T-cell (primary cell): ENCODE measurements at regions not wholly inside any gene's neighbourhood (a gene's known extent, or its start where the extent isn't known, plus 50 kb on each side); places are given as distances from the start of the nearest gene placed in this dataset.

Source experiments
- ATAC-seq, 4 experiments: fragments of 200-7000 bp in 3 of 4; fragments of 150-1000 bp in 1 of 4; cut with Tn5 transposase; replicated peaks in 1 of 4; 1 replicate in 3 of 4; 2 replicates in 1 of 4; pipeline ENCODE4 v1.10.0; 2021; ENCODE audit warnings: moderate library complexity in 3 of 4, mild to moderate bottlenecking in 2 of 4, moderate number of reproducible peaks in 1 of 4
- CTCF ChIA-PET, 2 donors: fragments of 300-600 bp; sonication (Branson Sonifier 250); formaldehyde crosslinking; loops; one replicate each; lab custom pipeline; 2022; ENCODE audit warnings: antibody characterized with exemption in 2 of 2; lab: Charles Lee
- POLR2A ChIA-PET, 2 donors: fragments of 300-600 bp; sonication (Branson Sonifier 250); formaldehyde crosslinking; loops; one replicate each; lab custom pipeline; 2022; ENCODE audit warnings: antibody characterized with exemption in 2 of 2; lab: Charles Lee
- DNase-seq, 35 experiments: peaks; one replicate each; pipeline versions ENCODE4 v3.0.0 to v3.0.0-alpha.2; 2013 to 2023
- H3K27ac ChIP-seq: one replicate; pipeline ENCODE4 v1.5.1; 2013; ENCODE audit warnings: low read length
- H3K27me3 ChIP-seq, 2 experiments: replicated peaks in 1 of 2; 1 replicate in 1 of 2; 2 replicates in 1 of 2; pipeline versions ENCODE4 v1.6.1 to v1.7.0; 2013; ENCODE audit warnings: low read length in 1 of 2, mixed read lengths in 1 of 2; ENCODE audit not compliant: control insufficient read depth in 2 of 2, insufficient read depth in 2 of 2; ENCODE audit errors: extremely low read depth in 1 of 2
- H3K36me3 ChIP-seq, 2 donors: 1 replicate in 1 of 2; 2 replicates in 1 of 2; pipeline versions ENCODE4 v1.6.1 to v1.7.0; 2013; ENCODE audit warnings: low read length in 1 of 2; ENCODE audit not compliant: control insufficient read depth in 2 of 2, insufficient read depth in 1 of 2; ENCODE audit errors: extremely low read depth in 1 of 2
- H3K4me1 ChIP-seq, 2 experiments: 1 replicate in 1 of 2; 2 replicates in 1 of 2; pipeline versions ENCODE4 v1.6.1 to v1.7.0; 2013; ENCODE audit warnings: low read length in 2 of 2, mixed read lengths in 1 of 2; ENCODE audit not compliant: insufficient read depth in 2 of 2, control insufficient read depth in 1 of 2; ENCODE audit errors: extremely low read depth in 1 of 2
- H3K4me3 ChIP-seq, 2 donors: 1 replicate in 1 of 2; 2 replicates in 1 of 2; pipeline versions ENCODE4 v1.5.1 to v1.7.0; 2013; ENCODE audit warnings: mild to moderate bottlenecking in 2 of 2, low read length in 1 of 2, moderate library complexity in 1 of 2; ENCODE audit not compliant: control insufficient read depth in 1 of 2; ENCODE audit errors: extremely low read depth in 1 of 2
- H3K9me3 ChIP-seq: 2 replicates; pipeline ENCODE4 v1.7.0; 2013
- H3K27ac Mint-ChIP-seq, 2 donors: one replicate each; pipeline ENCODE4 v1.8.0; 2020 to 2021; ENCODE audit warnings: mild to moderate bottlenecking in 2 of 2, mixed read lengths in 2 of 2
- H3K27me3 Mint-ChIP-seq, 2 donors: one replicate each; pipeline ENCODE4 v1.8.0; 2021 to 2022; ENCODE audit warnings: mixed read lengths in 2 of 2
- H3K36me3 Mint-ChIP-seq: one replicate; pipeline ENCODE4 v1.8.0; 2021; ENCODE audit warnings: mixed read lengths
- H3K4me1 Mint-ChIP-seq, 3 donors: one replicate each; pipeline ENCODE4 v1.8.0; 2020 to 2022; ENCODE audit warnings: mixed read lengths in 3 of 3, mild to moderate bottlenecking in 1 of 3
- H3K4me3 Mint-ChIP-seq, 3 donors: one replicate each; pipeline ENCODE4 v1.8.0; 2020 to 2022; ENCODE audit warnings: mild to moderate bottlenecking in 3 of 3, mixed read lengths in 3 of 3, moderate library complexity in 3 of 3
- H3K9me3 Mint-ChIP-seq, 3 donors: one replicate each; pipeline ENCODE4 v1.8.0; 2020 to 2022; ENCODE audit warnings: mixed read lengths in 3 of 3
- WGBS: methylation state at CpG from one replicate; pipeline ENCODE4 v1.1.5; 2013; ENCODE audit warnings: missing lambda C conversion rate; ENCODE audit not compliant: insufficient coverage; 5-methylcytosine and 5-hydroxymethylcytosine counted together

- no peak for ATAC-seq
- no peak overlapping the region for H3K27ac Mint-ChIP-seq
- H3K4me1 Mint-ChIP-seq: no peaks in the 10 kb centered on the region
Observed at GRCh38 chr1:201626629-201627275, 87.8 kb downstream of the NAV1 start.

DNA sequence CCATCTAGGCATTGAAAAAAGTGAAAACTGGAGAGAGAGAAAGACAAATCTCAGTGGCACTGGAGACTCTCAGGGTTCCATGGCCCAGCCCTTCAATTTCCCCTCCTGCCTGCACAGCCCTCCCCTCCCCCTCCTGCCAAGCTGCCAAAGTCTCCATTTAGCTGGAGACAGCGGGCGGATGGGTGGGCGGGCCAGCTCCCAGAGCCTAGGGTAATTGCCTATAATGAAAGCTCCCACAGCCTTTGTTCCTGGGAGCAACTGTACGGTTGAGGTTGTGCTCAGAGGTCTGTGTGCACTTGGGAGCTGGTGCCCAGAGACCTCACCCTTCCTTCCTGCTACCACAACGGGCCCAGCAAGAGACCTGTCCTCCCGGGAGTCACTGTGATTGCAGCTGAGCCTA, 89.6 kb downstream of the NAV1 start:
- Mint-ChIP-seq H3K9me3 (no peaks in the 10 kb centered on the region), H3K36me3 (no peaks in the 10 kb centered on the region), H3K27me3 (no peaks in the 10 kb centered on the region), H3K4me1 (no peaks in the 10 kb centered on the region), H3K4me3 (no peak overlapping the region), H3K27ac (no peak overlapping the region)
- no peak for ATAC-seq
- Histone ChIP-seq H3K36me3 (no peaks in the 10 kb centered on the region), H3K27ac (no peak overlapping the region), H3K4me3 (no peak overlapping the region), H3K9me3 (no peaks in the 10 kb centered on the region), H3K27me3 (peaks cover 0 to 8% of the 10 kb centered on the region in 2 experiments), H3K4me1 (no peaks in the 10 kb centered on the region)
- no peak for DNase-seq
- ChIA-PET CTCF (no interaction called here), POLR2A (no interaction called here)
- WGBS: 73% methylated on average over 3 of the region's 6 CpGs

More at GRCh38 chr1:201626629-201627275, 87.8 kb downstream of the NAV1 start:
- Histone ChIP-seq H3K36me3 (no peaks in the 10 kb centered on the region), H3K9me3 (no peaks in the 10 kb centered on the region), H3K27ac (no peak overlapping the region), H3K4me1 (no peaks in the 10 kb centered on the region), H3K27me3 (peaks cover 0 to 6% of the 10 kb centered on the region in 2 experiments), H3K4me3 (no peak overlapping the region)
- no peaks in the 10 kb centered on the region for H3K9me3 Mint-ChIP-seq
- H3K27me3 Mint-ChIP-seq: no peaks in the 10 kb centered on the region
- DNase-seq: no peak
- CTCF ChIA-PET: no interaction called here
- H3K4me3 Mint-ChIP-seq: no peak overlapping the region
- POLR2A ChIA-PET: no interaction called here
- WGBS: 80% methylated on average over 1 of the region's 4 CpGs
- no peaks in the 10 kb centered on the region for H3K36me3 Mint-ChIP-seq

GRCh38 chr1:201630582-201630981, 91.7 kb downstream of the NAV1 start:
- Histone ChIP-seq H3K36me3 (no peaks in the 10 kb centered on the region), H3K27ac (no peak overlapping the region), H3K27me3 (peaks cover 0 to 8% of the 10 kb centered on the region in 2 experiments), H3K9me3 (no peaks in the 10 kb centered on the region), H3K4me3 (no peak overlapping the region), H3K4me1 (no peaks in the 10 kb centered on the region)
- POLR2A ChIA-PET: no interaction called here
- Mint-ChIP-seq H3K4me3 (no peak overlapping the region), H3K27me3 (no peaks in the 10 kb centered on the region), H3K27ac (no peak overlapping the region), H3K4me1 (no peaks in the 10 kb centered on the region), H3K36me3 (no peaks in the 10 kb centered on the region), H3K9me3 (no peaks in the 10 kb centered on the region)
- CTCF ChIA-PET: interaction anchor here in 1 of 2 donors (0.6 kb wide), 1 partner anchor 72 kb away, joined by 4 read pairs; no protein-coding TSS in a partner anchor
- no peak for DNase-seq
- WGBS: 100% methylated on average over 1 of the region's 6 CpGs
- ATAC-seq: no peak

GRCh38 chr1:201631037-201631436, 92.1 kb downstream of the NAV1 start:
- Histone ChIP-seq H3K36me3 (no peaks in the 10 kb centered on the region), H3K9me3 (no peaks in the 10 kb centered on the region), H3K27me3 (peaks cover 0 to 8% of the 10 kb centered on the region in 2 experiments), H3K4me3 (no peak overlapping the region), H3K27ac (no peak overlapping the region), H3K4me1 (no peaks in the 10 kb centered on the region)
- H3K36me3 Mint-ChIP-seq: no peaks in the 10 kb centered on the region
- ChIA-PET CTCF (interaction anchor here in 1 of 2 donors (0.6 kb wide), 1 partner anchor 71 kb away, joined by 4 read pairs; no protein-coding TSS in a partner anchor), POLR2A (no interaction called here)
- no peak overlapping the region for H3K27ac Mint-ChIP-seq
- H3K4me1 Mint-ChIP-seq: no peaks in the 10 kb centered on the region
- ATAC-seq (no peak), DNase-seq (no peak)
- WGBS: 82% methylated on average over 5 of the region's 7 CpGs
- H3K9me3 Mint-ChIP-seq: no peaks in the 10 kb centered on the region
- no peak overlapping the region for H3K4me3 Mint-ChIP-seq
- H3K27me3 Mint-ChIP-seq: no peaks in the 10 kb centered on the region

DNA sequence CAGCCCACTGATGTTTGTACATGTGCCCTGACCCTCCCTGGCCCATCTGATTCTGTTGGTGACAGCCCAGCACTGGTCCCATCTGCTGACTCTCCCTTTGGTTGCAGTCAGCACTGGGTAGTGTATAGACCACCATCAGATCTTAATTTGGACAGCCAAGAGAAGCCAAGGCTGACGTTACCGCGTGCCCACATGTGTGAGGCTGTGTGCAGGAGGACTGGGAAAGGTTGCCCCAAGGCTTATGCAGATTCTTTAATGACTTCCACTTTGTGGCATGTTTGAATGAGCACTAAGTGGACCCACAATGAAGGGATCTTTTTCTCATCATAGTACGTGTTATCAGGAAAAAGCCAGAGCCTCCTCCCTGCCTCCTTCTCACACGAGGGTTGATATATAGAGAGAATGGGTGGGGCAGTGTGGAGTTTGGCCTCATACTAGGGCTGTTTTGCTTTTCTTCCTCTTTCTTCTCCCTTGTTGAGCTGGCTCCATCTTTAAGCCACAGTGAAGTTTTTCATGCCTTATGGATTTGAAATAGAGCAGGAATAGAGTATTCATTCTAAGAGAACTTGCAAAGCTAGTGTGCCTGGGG, 93.5 kb downstream of the NAV1 start:
- Histone ChIP-seq H3K4me3 (no peak overlapping the region), H3K27me3 (peaks cover 0 to 8% of the 10 kb centered on the region in 2 experiments), H3K9me3 (no peaks in the 10 kb centered on the region), H3K27ac (no peak overlapping the region), H3K36me3 (no peaks in the 10 kb centered on the region), H3K4me1 (no peaks in the 10 kb centered on the region)
- POLR2A ChIA-PET: no interaction called here
- Mint-ChIP-seq H3K9me3 (no peaks in the 10 kb centered on the region), H3K27ac (no peak overlapping the region), H3K4me3 (no peak overlapping the region), H3K36me3 (no peaks in the 10 kb centered on the region), H3K4me1 (no peaks in the 10 kb centered on the region), H3K27me3 (no peaks in the 10 kb centered on the region)
- CTCF ChIA-PET: no interaction called here
- DNase-seq (no peak), ATAC-seq (no peak)
- no CpG with 5 or more reads among the region's 5 CpGs for WGBS

DNA sequence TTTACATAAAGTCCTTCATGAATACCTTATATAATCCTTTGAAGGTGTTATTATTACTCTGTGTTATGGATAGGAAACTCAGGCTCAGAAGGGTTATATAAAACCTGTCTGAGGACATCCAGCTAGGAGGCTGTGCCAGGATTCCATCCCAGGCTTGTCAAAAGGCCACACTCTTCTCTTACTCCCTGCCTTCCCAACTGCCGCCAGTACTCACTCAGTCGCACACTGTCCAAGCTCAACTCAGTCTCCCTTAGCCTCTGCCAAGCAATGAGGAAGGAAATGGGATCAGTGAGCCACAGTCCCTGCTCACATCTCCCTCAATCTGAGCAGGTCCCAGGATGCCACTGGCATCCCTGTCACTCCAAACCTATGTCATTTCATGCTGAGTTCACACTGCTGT, 94.4 kb downstream of the NAV1 start:
- no peaks in the 10 kb centered on the region for H3K9me3 ChIP-seq
- H3K4me3 Mint-ChIP-seq: no peak overlapping the region

More for the DNA sequence above, 94.4 kb downstream of the NAV1 start:
- POLR2A ChIA-PET: no interaction called here
- H3K27ac Mint-ChIP-seq: no peak overlapping the region
- no peak for DNase-seq
- Histone ChIP-seq H3K36me3 (no peaks in the 10 kb centered on the region), H3K27ac (no peak overlapping the region), H3K27me3 (peaks cover 0 to 8% of the 10 kb centered on the region in 2 experiments), H3K4me3 (no peak overlapping the region), H3K4me1 (no peaks in the 10 kb centered on the region)
- CTCF ChIA-PET: no interaction called here
- no peaks in the 10 kb centered on the region for H3K4me1 Mint-ChIP-seq
- H3K36me3 Mint-ChIP-seq: no peaks in the 10 kb centered on the region
- WGBS: 100% methylated on average over 1 of the region's 2 CpGs
- H3K27me3 Mint-ChIP-seq: no peaks in the 10 kb centered on the region
- H3K9me3 Mint-ChIP-seq: no peaks in the 10 kb centered on the region
- ATAC-seq: no peak
